Vagina (tissue), 2 donors: ENCODE measurements at regions not wholly inside any gene's neighbourhood (a gene's known extent, or its start where the extent isn't known, plus 50 kb on each side); places are given as distances from the start of the nearest gene placed in this dataset.

ENCODE experiments used
- POLR2A ChIP-seq, 2 donors: fragments of 450-650 bp; IDR thresholded peaks; one replicate each; pipeline ENCODE4 v1.6.1; 2017; ENCODE audit warnings: antibody characterized with exemption in 2 of 2, mild to moderate bottlenecking in 2 of 2, moderate library complexity in 2 of 2
- TF ChIP-seq, protein P1 (sequence below), 3 experiments: fragments of 450-650 bp in 2 of 3; fragments of 200-600 bp in 1 of 3; sonication (generic) in 1 of 3; IDR thresholded peaks; one replicate each; pipeline ENCODE4 v1.5.1; 2017 to 2019; ENCODE audit warnings: antibody characterized with exemption in 3 of 3, mild to moderate bottlenecking in 2 of 3, moderate library complexity in 2 of 3

DNA sequence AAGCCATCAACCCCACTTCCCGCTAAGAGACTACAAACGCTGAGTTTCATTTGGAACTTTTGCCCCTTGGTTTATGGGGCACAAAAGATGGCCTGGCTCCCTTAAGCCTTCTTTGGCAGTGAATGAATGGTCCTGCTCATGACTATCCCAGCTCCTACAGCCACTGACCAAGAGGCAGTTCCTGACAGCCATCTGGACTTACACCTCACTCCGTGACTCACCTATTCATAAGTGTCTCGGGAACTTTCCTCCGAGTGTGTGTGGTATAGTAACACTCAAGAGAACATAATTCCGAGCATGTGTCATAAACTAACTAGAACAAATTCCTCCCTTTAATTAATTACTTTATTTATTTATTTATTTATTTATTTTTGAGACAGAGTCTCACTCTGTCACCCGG lies 51.9 kb upstream of the NUDT4 start:
- no peak for TF ChIP-seq POLR2A (IDR thresholded peaks at IDR 0.05)
- TF ChIP-seq, protein P1, sequence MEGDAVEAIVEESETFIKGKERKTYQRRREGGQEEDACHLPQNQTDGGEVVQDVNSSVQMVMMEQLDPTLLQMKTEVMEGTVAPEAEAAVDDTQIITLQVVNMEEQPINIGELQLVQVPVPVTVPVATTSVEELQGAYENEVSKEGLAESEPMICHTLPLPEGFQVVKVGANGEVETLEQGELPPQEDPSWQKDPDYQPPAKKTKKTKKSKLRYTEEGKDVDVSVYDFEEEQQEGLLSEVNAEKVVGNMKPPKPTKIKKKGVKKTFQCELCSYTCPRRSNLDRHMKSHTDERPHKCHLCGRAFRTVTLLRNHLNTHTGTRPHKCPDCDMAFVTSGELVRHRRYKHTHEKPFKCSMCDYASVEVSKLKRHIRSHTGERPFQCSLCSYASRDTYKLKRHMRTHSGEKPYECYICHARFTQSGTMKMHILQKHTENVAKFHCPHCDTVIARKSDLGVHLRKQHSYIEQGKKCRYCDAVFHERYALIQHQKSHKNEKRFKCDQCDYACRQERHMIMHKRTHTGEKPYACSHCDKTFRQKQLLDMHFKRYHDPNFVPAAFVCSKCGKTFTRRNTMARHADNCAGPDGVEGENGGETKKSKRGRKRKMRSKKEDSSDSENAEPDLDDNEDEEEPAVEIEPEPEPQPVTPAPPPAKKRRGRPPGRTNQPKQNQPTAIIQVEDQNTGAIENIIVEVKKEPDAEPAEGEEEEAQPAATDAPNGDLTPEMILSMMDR (IDR thresholded peaks at IDR 0.05), result no peak
